Activated naive CD4-positive, alpha-beta T cell treated with anti-CD3 and anti-CD28 coated beads, Interleukin-2, amount 50 U/mL, for 72 hours (primary cell): ENCODE measurements at regions not wholly inside any gene's neighbourhood (a gene's known extent, or its start where the extent isn't known, plus 50 kb on each side); places are given as distances from the start of the nearest gene placed in this dataset.
"Not testable (repeated sequence)": the region's sequence is repeated elsewhere in the genome, so short reads cannot be mapped to it uniquely, and the experiment has no call there.

Experiments
- ATAC-seq, 2 donors: fragments of 150-1000 bp; cut with Tn5 transposase; 2 replicates each; pipeline ENCODE4 v1.10.0; 2021; ENCODE audit warnings: mild to moderate bottlenecking in 2 of 2, moderate library complexity in 2 of 2
- DNase-seq, 2 donors: peaks; one replicate each; pipeline ENCODE4 v3.0.0; 2021 to 2022; ENCODE audit warnings: low spot score in 2 of 2
- H3K27ac Mint-ChIP-seq, 2 donors: one replicate each; pipeline ENCODE4 v1.8.0; 2022; ENCODE audit warnings: mild to moderate bottlenecking in 2 of 2, mixed read lengths in 2 of 2
- H3K36me3 Mint-ChIP-seq, 2 donors: one replicate each; pipeline ENCODE4 v1.8.0; 2022; ENCODE audit warnings: mixed read lengths in 2 of 2
- H3K9me3 Mint-ChIP-seq, 2 donors: one replicate each; pipeline ENCODE4 v1.8.0; 2022; ENCODE audit warnings: mixed read lengths in 2 of 2

DNA sequence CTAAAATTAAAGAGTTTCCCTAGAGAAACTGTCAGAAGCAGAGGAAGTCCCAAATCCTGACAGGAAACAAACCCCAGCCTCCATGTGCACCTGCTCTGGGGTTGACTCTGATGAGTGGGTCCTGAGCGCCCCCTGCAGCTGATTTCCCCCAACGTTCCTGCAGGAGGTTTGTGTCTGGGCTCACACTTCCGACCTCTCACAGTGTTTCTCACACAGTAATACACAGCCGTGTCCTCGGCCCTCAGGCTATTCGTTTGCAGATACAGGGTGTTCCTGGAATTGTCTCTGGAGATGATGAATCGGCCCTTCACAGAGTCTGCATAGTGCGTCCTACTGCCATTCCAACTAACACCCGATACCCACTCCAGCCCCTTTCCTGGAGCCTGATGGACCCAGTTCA lies 862.8 kb downstream of the TMEM121 start:
- ATAC-seq, H3K27ac Mint-ChIP-seq, DNase-seq, H3K9me3 Mint-ChIP-seq, H3K36me3 Mint-ChIP-seq: not testable (repeated sequence)

DNA sequence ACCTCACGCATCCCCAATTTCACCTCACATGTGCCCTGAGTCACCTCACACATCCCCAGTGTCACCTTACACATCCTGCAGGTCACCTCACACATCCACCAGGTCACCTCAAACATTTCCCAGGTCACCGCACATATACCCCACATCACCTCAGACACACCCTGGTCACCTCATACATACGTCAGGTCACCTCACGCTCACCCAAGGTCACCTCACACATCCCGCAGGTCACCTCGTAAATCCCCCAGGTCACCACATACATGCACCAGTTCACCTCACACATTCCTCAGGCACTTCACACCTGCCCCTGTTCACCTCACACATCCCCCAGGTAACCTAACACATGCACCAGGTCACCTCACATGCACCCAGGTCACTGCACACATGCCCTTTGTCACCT lies 864.0 kb downstream of the TMEM121 start:
- Mint-ChIP-seq H3K36me3 (peaks cover 0 to 6% of the 10 kb centered on the region in 2 donors), H3K9me3 (no peaks in the 10 kb centered on the region), H3K27ac (no peak overlapping the region)
- DNase-seq = no peak
- no peak for ATAC-seq

DNA sequence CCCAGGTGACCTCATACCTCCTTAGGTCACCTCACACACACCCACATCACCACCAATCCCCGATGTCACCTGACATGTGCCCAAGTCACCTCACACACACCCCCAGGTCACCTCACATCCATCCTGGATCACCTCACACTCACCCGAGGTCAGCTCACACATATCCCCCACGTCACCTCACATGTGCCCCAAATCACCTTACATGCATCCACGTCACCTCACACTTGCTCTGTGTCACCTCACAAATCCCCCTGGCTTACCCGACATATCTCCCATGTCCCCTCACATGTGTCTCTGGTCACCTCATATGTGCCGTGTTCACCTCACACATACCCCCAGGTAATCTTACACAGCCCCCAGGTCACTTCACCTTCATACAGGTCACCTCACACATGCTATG lies 864.6 kb downstream of the TMEM121 start:
- peaks cover 0 to 6% of the 10 kb centered on the region in 2 donors for H3K36me3 Mint-ChIP-seq
- DNase-seq (no peak), ATAC-seq (no peak)
- H3K27ac Mint-ChIP-seq = no peak overlapping the region
- no peaks in the 10 kb centered on the region for H3K9me3 Mint-ChIP-seq

DNA sequence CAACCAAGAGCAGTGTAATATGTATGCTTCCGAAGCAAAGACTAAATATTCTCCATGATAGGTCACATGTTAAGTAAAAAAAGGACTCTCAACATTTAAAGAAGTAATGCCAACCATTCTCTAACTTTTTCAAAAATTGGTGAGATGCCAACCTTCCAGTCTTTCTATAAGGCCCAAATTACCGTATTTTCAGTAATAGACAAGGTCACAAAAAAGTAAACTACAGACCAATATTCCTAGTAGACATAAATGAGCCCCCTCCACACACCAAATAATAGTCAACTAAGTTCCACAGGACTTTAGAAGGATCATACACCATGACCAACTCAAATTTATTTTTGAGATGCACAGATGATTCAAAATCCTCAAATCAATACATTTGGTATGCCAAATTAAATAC lies 867.4 kb downstream of the TMEM121 start:
- no peak for DNase-seq
- ATAC-seq = no peak
- H3K36me3 Mint-ChIP-seq = peaks cover 0 to 6% of the 10 kb centered on the region in 2 donors
- no peaks in the 10 kb centered on the region for H3K9me3 Mint-ChIP-seq
- H3K27ac Mint-ChIP-seq = no peak overlapping the region

DNA sequence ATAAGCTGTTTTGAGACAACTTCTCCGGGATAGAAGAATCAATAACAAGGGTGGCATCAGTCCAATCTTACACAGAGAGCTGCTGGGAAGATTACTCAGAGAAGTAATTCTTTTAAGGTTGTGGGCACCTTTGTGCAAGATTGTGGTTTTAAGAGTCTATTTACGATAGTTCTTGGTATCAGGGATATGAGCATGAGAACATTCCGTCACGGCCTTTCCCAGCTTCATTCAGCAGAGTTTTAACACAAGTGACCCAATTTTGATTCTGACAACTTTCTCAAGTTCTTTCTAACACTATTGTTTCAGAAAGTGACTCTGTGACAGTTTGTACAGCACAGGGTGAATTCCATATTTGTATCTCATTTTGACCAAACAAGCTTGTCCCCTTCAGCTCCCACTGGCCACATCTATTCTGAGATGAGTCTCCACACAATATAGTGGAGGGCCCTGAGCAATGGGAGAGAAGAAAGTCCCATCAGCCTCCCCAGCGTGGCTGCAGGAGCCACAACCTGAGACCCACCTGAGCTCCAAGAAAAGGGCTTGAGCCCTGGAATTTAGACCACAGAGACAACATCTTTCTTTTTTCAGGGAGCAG lies 869.2 kb downstream of the TMEM121 start:
- Mint-ChIP-seq H3K9me3 (no peaks in the 10 kb centered on the region), H3K36me3 (no peaks in the 10 kb centered on the region), H3K27ac (peak overlapping the region; percentile 5 to 92)
- DNase-seq (no peak), ATAC-seq (peak; percentile 83)

DNA sequence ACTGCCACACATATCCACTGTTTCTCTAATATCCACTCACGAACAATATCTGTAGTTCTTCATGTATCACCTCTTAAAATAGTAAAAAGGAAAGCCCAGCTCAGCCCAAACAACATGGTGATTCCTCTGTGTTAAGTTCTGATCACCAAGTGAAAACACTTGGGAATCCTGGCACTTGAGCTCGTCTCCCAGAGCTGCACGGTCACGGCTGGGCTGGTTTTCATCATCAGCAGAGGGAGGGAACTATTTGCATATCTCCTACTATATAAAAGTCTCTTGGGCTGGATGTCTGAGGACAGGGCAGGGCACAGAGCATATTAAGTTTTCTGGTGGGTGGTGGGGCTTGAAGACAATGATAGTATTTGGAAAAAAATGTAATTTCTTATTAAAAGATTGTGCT lies 870.6 kb downstream of the TMEM121 start:
- no peaks in the 10 kb centered on the region for H3K9me3 Mint-ChIP-seq

DNA sequence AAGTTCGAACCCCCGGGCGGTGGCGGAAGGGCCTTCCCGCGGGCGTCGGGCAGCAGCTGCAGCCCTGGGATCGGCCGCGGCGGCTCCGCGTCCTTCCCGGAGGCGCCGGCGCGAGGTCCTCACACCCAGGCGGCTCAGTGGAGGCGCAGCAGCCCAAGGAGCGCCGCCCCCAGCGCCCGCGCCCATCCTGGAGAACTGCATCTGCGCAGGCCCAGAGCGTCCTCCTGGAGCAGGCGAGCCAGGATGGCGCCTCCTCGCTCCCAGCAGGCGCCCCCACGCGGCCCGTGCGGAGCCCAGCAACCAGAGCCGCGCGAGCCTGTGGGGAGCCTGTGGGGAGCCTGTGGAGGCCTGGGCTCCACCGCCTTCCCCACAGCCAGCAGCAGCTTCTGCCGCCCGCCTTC lies 872.5 kb downstream of the TMEM121 start:
- not testable (repeated sequence) for H3K36me3 Mint-ChIP-seq, H3K27ac Mint-ChIP-seq, H3K9me3 Mint-ChIP-seq
- ATAC-seq = peak; percentile 59 to 66
- DNase-seq = peak in 1 of 2 donors; percentile 28

More for the DNA sequence above, 870.6 kb downstream of the TMEM121 start:
- ATAC-seq (no peak), DNase-seq (no peak)
- peak overlapping the region in 1 of 2 donors; percentile 72 for H3K27ac Mint-ChIP-seq
- no peaks in the 10 kb centered on the region for H3K36me3 Mint-ChIP-seq

DNA sequence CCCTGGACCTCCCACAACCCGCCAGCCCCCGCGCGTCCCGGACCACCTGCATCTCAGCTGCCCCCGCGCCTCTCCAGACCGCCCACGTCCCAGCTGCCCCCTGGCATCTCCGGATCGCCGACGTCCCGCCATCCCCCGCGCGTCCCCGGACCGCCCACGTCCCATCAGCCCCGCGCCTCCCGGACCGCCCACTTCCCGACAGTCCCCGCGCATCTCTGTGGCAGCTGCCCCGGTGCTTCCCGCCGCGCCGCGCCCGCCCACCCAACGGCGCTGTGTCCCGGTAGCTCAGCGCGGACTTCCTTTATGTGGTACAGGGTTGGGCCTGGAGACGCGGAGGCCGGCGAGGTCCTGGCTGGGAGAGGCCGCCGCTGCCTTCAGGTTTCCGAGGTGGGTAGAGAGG lies 874.9 kb downstream of the TMEM121 start:
- not testable (repeated sequence) for H3K9me3 Mint-ChIP-seq, ATAC-seq, H3K36me3 Mint-ChIP-seq

DNA sequence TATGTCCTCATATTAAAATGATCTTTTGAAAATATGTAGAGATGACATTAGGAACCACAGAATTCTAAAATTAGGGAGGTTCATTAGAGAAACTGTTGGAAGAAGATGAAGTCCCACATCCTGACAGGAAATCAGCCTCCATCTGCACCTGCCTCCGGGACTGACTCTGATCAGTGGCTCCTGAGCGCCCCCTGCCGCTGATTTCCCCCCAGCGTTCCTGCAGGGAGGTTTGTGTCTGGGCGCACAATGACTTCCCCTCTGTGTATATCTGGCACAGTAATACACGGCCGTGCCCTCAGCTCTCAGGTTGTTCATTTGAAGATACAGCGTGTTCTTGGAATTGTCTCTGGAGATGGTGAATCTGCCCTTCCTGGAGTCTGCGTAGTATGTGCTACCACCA lies 883.8 kb downstream of the TMEM121 start:
- H3K27ac Mint-ChIP-seq, H3K9me3 Mint-ChIP-seq, H3K36me3 Mint-ChIP-seq: not testable (repeated sequence)
- peak in 1 of 2 donors; percentile 65 for DNase-seq
- peak; percentile 50 for ATAC-seq

More for the DNA sequence above, 874.9 kb downstream of the TMEM121 start:
- not testable (repeated sequence) for DNase-seq, H3K27ac Mint-ChIP-seq

DNA sequence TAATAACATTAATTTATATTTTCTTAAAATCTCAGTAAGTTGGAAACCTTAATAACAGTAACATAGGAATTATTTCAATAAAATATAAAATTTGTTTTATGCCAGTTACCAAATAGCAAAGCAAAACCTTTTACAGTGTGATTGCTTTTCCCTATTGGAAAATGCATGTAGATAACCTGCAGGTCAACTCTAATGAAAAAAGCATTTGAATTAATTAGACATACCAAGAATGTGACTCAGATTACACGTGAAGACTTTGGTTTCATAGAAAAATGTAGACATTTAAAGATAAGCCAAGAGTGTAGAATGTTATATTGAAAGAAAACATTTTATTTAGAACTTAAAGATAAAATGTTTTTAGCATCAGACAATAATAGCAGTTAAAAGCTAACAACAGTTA lies 888.1 kb downstream of the TMEM121 start:
- H3K27ac Mint-ChIP-seq = no peak overlapping the region
- DNase-seq (no peak), ATAC-seq (no peak)
- no peaks in the 10 kb centered on the region for H3K36me3 Mint-ChIP-seq
- H3K9me3 Mint-ChIP-seq = no peaks in the 10 kb centered on the region

DNA sequence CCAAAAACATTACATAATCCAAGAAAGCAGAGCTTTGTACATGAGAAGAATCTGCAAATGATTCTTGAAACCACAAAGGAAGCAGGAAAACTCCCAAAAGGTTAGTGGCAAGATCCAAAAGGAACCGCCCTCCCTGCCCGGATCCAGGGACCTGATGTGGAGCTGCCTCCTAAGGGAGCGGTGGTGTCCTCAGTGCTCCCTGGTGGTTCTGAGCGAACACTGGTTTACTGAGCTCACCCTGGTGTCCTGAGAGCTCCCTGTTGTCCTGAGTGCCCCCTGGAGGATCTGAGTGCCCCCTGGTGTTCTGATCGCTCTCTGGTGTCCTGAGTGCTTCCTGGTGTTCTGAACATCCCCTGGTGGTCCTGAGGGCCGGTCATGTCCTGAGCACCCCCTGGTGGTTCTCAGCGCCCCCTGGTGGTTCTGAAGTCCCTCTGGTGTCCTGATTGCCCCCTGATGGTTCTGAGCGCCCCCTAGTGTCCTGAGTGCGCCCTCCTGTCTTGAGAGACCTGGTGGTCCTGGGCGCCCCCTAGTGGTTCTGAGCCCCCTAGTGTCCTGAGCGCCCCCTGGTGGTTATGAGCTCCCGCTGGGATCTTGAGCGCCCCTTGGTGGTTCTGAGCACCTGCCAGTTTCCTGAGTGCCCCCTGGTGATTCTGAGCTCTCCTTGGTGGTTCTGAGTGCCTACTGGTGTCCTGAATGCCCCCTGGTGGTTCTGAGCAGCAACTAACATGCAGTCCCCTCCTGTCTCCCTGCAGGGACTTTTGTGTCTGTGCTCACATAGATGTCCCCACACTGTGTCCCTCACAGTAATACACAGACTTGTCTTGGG lies 891.1 kb downstream of the TMEM121 start:
- ATAC-seq = peak; percentile 83 to 92
- no peaks in the 10 kb centered on the region for H3K36me3 Mint-ChIP-seq
- H3K27ac Mint-ChIP-seq = peak overlapping the region in 1 of 2 donors; percentile 60
- peak; percentile 77 to 100 for DNase-seq
- H3K9me3 Mint-ChIP-seq = no peaks in the 10 kb centered on the region

DNA sequence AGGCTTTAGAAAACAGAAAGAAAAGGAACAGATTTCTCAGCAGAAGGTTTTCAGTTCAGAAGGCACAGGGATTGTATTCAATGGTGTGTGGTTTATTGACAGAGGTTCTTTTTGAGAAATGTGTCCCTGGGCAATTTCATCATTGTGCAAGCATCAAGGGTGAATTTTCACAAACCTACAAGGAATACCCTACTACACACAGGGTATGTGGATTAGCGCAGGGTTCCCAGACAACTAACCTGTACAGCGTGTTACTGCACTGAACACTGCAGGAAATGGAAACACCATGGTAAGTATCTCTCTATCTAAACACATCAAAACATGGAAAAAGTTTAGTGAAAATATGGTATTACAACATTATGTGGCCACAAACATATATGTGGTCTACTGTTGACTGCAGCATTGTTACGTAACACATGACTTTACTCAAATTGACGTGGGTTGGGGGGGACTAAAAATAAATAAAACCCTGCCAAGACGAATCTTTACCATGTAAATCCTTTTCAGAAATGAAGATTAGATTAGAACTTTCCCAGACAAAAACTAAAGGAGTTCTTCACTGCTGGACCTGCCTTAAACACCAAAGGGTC lies 893.1 kb downstream of the TMEM121 start:
- H3K9me3 Mint-ChIP-seq = no peaks in the 10 kb centered on the region
- H3K27ac Mint-ChIP-seq = no peak overlapping the region
- DNase-seq = no peak
- H3K36me3 Mint-ChIP-seq = no peaks in the 10 kb centered on the region
- peak in 1 of 2 donors; percentile 12 for ATAC-seq

DNA sequence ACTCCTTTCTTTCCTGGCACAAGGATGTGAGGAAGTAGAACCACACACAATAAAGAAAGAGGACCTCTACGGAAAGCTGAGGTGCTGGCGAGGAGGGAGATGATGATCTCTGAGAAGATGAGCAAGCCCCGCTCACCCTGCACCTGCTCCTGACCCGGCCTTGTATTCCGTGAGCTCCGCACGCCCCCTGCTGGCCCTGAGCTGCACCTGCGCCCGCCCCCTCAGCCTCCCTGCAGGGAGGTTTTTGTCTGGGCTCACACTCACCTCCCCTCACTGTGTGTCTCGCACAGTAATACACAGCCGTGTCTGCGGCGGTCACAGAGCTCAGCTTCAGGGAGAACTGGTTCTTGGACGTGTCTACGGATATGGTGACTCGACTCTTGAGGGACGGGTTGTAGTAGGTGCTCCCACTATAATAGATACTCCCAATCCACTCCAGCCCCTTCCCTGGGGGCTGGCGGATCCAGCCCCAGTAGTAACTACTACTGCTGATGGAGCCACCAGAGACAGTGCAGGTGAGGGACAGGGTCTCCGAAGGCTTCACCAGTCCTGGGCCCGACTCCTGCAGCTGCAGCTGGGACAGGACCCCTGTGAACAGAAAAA lies 895.1 kb downstream of the TMEM121 start:
- H3K27ac Mint-ChIP-seq, H3K36me3 Mint-ChIP-seq, H3K9me3 Mint-ChIP-seq: not testable (repeated sequence)
- peak; percentile 31 to 85 for ATAC-seq
- peak in 1 of 2 donors; percentile 68 for DNase-seq

DNA sequence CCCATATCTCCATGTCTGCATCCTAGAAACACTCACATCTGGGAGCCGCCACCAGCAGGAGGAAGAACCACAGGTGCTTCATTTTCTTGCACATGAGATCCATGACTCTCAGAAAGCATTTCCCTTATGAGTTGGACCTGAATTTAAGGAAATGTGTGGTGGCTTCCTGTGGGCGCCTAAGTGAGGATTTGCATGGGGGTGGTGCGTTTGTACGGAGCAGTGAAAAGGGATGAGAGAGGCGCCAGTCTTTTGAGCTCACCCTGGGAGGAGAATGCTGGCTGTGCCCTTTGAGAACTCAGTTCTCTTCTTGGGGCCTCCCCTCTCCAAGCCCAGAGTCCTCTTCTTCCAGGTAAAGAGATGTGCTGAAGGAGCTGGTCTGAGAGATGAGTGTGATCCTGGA lies 895.7 kb downstream of the TMEM121 start:
- ATAC-seq = no peak
- H3K9me3 Mint-ChIP-seq = no peaks in the 10 kb centered on the region
- H3K36me3 Mint-ChIP-seq = no peaks in the 10 kb centered on the region
- no peak overlapping the region for H3K27ac Mint-ChIP-seq
- DNase-seq = no peak

DNA sequence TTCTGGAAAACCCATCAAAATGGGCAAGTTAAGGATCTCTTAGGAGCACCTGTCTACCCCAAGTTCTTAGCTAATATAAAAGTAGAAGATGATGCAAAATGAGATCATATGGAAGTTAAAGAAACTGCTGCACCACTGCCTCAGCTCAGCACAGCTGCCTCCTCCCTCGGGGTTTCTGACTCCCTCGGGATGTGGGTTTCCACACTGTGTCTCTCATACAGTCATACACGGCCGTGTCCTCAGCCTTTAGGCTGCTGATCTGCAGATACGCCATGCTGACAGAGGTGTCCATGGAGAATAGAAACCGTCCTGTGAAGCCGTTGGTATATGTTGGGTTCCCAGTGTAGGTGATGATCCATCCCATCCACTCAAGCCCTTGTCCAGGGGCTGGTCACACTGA lies 898.8 kb downstream of the TMEM121 start:
- DNase-seq, H3K36me3 Mint-ChIP-seq, H3K9me3 Mint-ChIP-seq, ATAC-seq, H3K27ac Mint-ChIP-seq: not testable (repeated sequence)

DNA sequence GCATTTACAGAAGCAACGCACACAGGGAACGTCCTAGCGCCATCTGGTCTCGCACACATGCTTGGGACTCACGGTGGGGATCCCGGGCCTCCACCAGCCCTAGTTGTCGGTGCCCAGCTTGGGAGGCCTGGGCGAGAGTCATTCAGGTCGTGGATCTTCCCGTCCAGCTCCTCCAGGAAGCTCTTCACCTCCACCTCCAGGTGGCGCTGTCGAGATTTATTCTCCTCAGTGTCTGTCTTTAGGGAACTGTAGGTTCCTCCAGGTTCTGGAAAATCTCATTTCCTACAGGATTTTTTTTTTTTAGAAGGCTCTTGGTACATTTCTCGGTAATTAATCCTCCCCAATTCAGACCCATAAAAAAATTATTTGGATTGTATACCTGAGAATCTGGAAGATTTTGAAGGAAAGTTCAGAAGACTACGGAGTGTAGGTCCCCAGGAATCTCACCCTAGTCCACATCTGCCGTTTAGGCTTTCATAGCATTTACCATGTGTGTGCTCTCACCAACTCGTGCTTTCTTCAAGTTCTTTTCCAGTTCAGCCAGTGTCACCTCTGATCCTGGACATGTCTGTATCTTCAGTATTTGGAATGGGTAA lies 910.0 kb downstream of the TMEM121 start:
- ATAC-seq = no peak
- DNase-seq = peak in 1 of 2 donors; percentile 61
- no peaks in the 10 kb centered on the region for H3K9me3 Mint-ChIP-seq
- H3K36me3 Mint-ChIP-seq = no peaks in the 10 kb centered on the region
- H3K27ac Mint-ChIP-seq = no peak overlapping the region

DNA sequence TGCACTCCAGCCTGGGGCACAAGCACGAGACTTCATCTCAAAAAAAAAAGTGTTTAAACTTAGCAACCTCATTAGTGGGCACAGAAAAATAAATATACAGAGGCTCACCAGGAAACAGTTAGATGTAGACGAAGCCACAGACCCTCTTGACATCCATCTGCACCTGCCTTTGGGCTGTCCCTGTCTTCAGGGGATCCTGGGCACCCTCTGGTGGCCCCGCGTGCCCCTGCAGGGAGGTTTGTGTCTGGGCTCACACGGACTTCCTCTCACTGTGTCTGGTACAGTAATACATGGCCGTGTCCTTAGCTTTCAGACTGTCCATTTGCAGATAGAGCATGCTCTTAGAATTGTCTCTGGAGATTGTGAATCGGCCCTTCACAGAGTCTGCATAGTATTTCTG lies 916.5 kb downstream of the TMEM121 start:
- H3K27ac Mint-ChIP-seq = no peak overlapping the region
- DNase-seq = peak in 1 of 2 donors; percentile 28
- no peaks in the 10 kb centered on the region for H3K36me3 Mint-ChIP-seq
- peak; percentile 59 to 61 for ATAC-seq
- no peaks in the 10 kb centered on the region for H3K9me3 Mint-ChIP-seq
